ENCODE measurements at regions not wholly inside any gene's neighbourhood (a gene's known extent, or its start where the extent isn't known, plus 50 kb on each side); places are given as distances from the start of the nearest gene placed in this dataset.

GRCh38 chr6:160899671-160900430, 91.7 kb upstream of the MAP3K4 start:
- no peak for DNase-seq (ENCODE audit: low spot score)

- DNase-seq (ENCODE audit: low spot score): no peak
Measured at GRCh38 chr6:160911949-160912348, 79.6 kb upstream of the MAP3K4 start.

- no peak for DNase-seq (ENCODE audit: low spot score)
Measured at GRCh38 chr6:160912411-160912810, 79.2 kb upstream of the MAP3K4 start.

- DNase-seq (ENCODE audit: low spot score): no peak
Measured at GRCh38 chr6:160917572-160917971, 74.0 kb upstream of the MAP3K4 start.

- DNase-seq (ENCODE audit: low spot score): no peak
Measured at GRCh38 chr6:160919723-160920440, 71.7 kb upstream of the MAP3K4 start.

GRCh38 chr6:160921095-160921494, 70.5 kb upstream of the MAP3K4 start:
- no peak for DNase-seq (ENCODE audit: low spot score)

GRCh38 chr6:160926281-160927276, 65.0 kb upstream of the MAP3K4 start:
- DNase-seq (ENCODE audit: low spot score): no peak

- no peak for DNase-seq (ENCODE audit: low spot score)
Measured at GRCh38 chr6:160927416-160927815, 64.2 kb upstream of the MAP3K4 start.

GRCh38 chr6:160929361-160929760, 62.2 kb upstream of the MAP3K4 start:
- no peak for DNase-seq (ENCODE audit: low spot score)

- DNase-seq (ENCODE audit: low spot score): no peak
Measured at GRCh38 chr6:160929831-160930230, 61.7 kb upstream of the MAP3K4 start.

- DNase-seq (ENCODE audit: low spot score): peak; percentile 34
Measured at GRCh38 chr6:160930547-160931377, 60.8 kb upstream of the MAP3K4 start.

- DNase-seq (ENCODE audit: low spot score): no peak
Measured at GRCh38 chr6:160931378-160932310, 59.9 kb upstream of the MAP3K4 start.

- no peak for DNase-seq (ENCODE audit: low spot score)
Measured at GRCh38 chr6:160933256-160933655, 58.3 kb upstream of the MAP3K4 start.

GRCh38 chr6:160934157-160934556, 57.4 kb upstream of the MAP3K4 start:
- DNase-seq (ENCODE audit: low spot score): no peak

GRCh38 chr6:160940197-160940596, 51.4 kb upstream of the MAP3K4 start:
- DNase-seq (ENCODE audit: low spot score): no peak
